HTR-8/SVneo (cell line): ENCODE measurements at regions not wholly inside any gene's neighbourhood (a gene's known extent, or its start where the extent isn't known, plus 50 kb on each side); places are given as distances from the start of the nearest gene placed in this dataset.

ENCODE experiments used
- DNase-seq: peaks from one replicate; pipeline ENCODE4 v3.0.0; 2011; ENCODE audit warnings: low spot score, mixed read lengths; ENCODE audit not compliant: insufficient read length
- FAIRE-seq: peaks from 2 replicates; lab custom pipeline; 2011; peaks lifted over from hg19 to GRCh38; lab: Jason Lieb, UNC

- FAIRE-seq (no peak), DNase-seq (no peak)
These were observed 151.4 kb downstream of the OAT start for GRCh38 chr10:124267231-124267885.

GRCh38 chr10:124266468-124267230, 152.1 kb downstream of the OAT start:
- DNase-seq (no peak), FAIRE-seq (no peak)

GRCh38 chr10:124265776-124266467, 152.8 kb downstream of the OAT start:
- FAIRE-seq, result no peak
- no peak for DNase-seq

GRCh38 chr10:124265391-124265745, 153.4 kb downstream of the OAT start:
- DNase-seq (no peak), FAIRE-seq (no peak)

GRCh38 chr10:124264711-124265390, 153.9 kb downstream of the OAT start:
- FAIRE-seq, result no peak

GRCh38 chr10:124264271-124264670, 154.5 kb downstream of the OAT start:
- no peak for DNase-seq
- FAIRE-seq, result no peak

More at GRCh38 chr10:124264711-124265390, 153.9 kb downstream of the OAT start:
- DNase-seq, result no peak

- DNase-seq, result no peak
- no peak for FAIRE-seq
These were observed 155.0 kb downstream of the OAT start for GRCh38 chr10:124263726-124264125.

GRCh38 chr10:124262971-124263370, 155.8 kb downstream of the OAT start:
- FAIRE-seq, result no peak
- DNase-seq, result no peak

GRCh38 chr10:124262234-124262865, 156.4 kb downstream of the OAT start:
- FAIRE-seq (no peak), DNase-seq (no peak)

- no peak for DNase-seq
- no peak for FAIRE-seq
These were observed 159.4 kb downstream of the OAT start for GRCh38 chr10:124259139-124259825.

GRCh38 chr10:124257781-124258180, 160.9 kb downstream of the OAT start:
- no peak for DNase-seq
- FAIRE-seq, result no peak

- FAIRE-seq (no peak), DNase-seq (no peak)
These were observed 162.6 kb downstream of the OAT start for GRCh38 chr10:124256151-124256550.

- no peak for DNase-seq
- FAIRE-seq, result no peak
These were observed 162.2 kb upstream of the CHST15 start for GRCh38 chr10:124255556-124255955.

GRCh38 chr10:124254490-124254889, 161.1 kb upstream of the CHST15 start:
- no peak for FAIRE-seq
- no peak for DNase-seq

- no peak for DNase-seq
- no peak for FAIRE-seq
These were observed 159.6 kb upstream of the CHST15 start for GRCh38 chr10:124253006-124253405.

- DNase-seq (no peak), FAIRE-seq (no peak)
These were observed 158.8 kb upstream of the CHST15 start for GRCh38 chr10:124252097-124252715.

- no peak for DNase-seq
- FAIRE-seq, result no peak
These were observed 158.1 kb upstream of the CHST15 start for GRCh38 chr10:124251317-124252065.

GRCh38 chr10:124250506-124250905, 157.1 kb upstream of the CHST15 start:
- DNase-seq (no peak), FAIRE-seq (no peak)
